GM21825 (cell line): ENCODE measurements at regions not wholly inside any gene's neighbourhood (a gene's known extent, or its start where the extent isn't known, plus 50 kb on each side); places are given as distances from the start of the nearest gene placed in this dataset.

Source experiments
- ATAC-seq: cut with Tn5 transposase; IDR thresholded peaks from one replicate; pipeline ENCODE4 v1.9.1; 2021; ENCODE audit warnings: mild to moderate bottlenecking, moderate library complexity; ENCODE audit not compliant: unreplicated experiment

DNA sequence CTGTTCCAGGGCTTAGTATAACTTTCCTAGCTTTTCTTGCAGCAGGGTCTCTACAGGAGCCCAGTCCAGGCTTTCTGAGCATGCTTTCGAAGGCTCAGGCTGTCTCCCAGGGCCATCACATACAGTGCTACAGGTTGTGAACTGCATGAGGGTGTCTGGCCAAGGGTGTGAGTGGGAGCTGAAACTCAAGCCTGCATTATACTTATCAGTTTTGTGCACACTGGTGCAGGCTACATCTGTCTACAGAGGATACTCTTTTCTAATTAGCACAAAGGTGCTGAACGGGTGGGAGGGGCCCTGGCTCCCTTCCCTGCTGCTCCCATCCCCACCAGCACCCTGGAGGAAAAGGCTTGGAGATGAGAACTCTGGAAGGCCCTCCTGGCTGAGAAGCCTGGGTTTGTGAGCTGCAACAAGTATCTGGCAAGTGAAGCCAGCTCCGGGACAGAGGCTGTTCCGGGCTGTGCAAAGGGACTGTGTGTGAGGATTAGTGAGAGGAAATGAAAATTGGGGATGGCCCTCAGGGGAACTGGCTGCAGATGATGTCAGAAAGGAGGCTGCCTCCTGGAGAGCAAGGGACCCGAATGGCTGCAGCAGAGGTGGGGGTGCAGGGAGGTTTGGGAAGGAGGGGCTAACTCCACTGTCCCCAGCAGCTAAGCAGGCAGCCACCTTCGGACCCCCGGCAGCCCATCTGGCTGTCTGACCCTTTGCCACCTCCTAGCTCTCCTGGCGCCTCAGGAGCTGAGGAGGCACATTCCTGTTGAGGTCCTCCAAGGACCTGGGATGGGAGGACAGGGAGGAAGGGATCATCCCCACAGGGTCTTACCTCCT lies 68.5 kb downstream of the EFNB1 start:
- ATAC-seq = no peak

DNA sequence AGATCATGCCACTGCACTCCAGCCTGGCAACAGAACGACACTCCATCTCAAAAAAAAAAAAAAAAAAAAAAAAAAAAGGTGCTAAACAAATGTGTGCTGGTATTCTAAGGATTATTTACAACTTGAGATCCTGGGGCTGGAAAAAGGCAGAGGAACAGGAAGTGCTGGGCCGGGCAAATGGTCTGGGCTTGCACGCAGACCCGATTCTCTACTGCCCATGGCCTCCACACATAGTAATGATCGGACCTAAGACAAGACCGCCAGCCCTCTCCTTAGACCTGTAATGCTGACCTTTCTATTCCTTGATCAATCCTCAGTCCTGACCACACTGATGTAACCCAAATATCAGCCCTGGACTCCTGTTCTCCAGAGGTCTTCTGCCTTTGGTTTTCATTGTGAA lies 67.8 kb downstream of the EFNB1 start:
- no peak for ATAC-seq

- ATAC-seq = no peak
These were observed 67.0 kb downstream of the EFNB1 start for GRCh38 chrX:68895778-68896177.

GRCh38 chrX:68895341-68895755 lies 66.5 kb downstream of the EFNB1 start:
- no peak for ATAC-seq

- ATAC-seq = no peak
These were observed 65.9 kb downstream of the EFNB1 start for GRCh38 chrX:68894513-68895340.

DNA sequence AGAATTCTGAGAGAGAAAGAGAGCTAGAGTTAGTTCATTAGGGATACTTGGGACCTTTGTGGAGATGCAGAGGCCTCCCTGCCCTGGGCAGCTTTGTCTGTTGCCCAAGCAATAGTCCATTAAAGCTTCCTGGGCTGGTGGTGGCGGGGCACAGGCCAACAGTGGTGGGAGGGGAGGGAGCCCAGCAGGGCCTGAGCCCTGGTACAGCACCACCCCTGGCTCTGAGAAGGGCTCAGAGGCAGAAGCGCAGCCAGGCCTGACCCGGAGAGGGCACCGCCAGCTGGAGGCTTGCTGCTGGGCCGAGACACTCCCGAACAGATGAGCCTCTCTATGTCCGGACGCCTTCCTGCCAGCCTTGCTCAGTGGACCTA lies 65.3 kb downstream of the EFNB1 start:
- ATAC-seq = no peak

DNA sequence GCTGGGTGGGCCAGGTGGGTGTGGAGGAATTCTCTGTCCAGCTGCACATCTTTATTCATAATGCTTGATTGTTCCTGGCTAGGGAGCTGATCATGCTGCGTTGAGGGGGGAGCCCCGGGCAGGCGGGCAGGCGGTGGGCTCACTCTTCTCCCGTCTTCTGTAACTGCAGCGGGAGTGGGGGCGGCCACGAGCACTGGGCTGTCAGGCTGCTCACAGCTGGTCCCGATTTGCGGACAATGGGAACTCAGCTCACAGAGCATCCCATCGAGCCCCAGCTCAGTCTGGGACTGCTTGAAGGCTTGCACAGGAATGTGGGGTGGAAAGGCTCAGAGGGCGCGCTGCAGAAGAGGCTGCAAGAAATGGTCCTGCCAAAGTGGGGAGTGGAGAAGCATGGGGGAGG lies 63.8 kb downstream of the EFNB1 start:
- no peak for ATAC-seq

DNA sequence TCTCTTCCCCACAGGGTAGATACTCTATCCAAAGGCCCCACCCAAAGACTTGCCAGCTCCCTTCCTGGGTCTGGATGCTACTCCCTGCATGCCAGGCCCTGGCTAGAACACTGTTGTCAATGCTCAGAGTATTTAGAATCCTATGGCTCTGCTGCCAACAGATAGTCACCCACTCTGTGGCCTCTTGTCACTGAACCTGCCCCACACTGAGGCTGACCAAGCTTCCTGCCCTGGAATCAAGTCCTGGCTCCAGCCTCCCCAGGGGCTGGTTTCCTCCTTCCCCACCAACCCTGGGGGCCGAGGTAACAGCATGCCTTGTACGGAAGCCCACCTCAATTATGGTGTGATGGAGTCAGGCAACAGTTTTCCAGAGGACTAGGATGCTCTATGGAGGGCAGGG lies 63.3 kb downstream of the EFNB1 start:
- ATAC-seq = no peak
